Cardiac muscle cell (in vitro differentiated cells and primary cell): ENCODE measurements at regions not wholly inside any gene's neighbourhood (a gene's known extent, or its start where the extent isn't known, plus 50 kb on each side); places are given as distances from the start of the nearest gene placed in this dataset.
A peak's percentile ranks its signal among the peaks of the same experiment; 100 is the strongest.

Experiments
- DNase-seq, 2 donors: peaks; one replicate each; pipeline versions ENCODE4 v3.0.0 to v3.0.0-alpha.2; 2010 to 2017; ENCODE audit warnings: low read depth in 1 of 2, low spot score in 1 of 2
- H3K27ac ChIP-seq: fragments of 200-600 bp; sonication (generic); 2 replicates; pipeline ENCODE4 v1.5.1; 2016
- H3K27me3 ChIP-seq: fragments of 200-600 bp; sonication (generic); 2 replicates; pipeline ENCODE4 v1.6.0; 2016; ENCODE audit warnings: control low read depth
- H3K36me3 ChIP-seq: fragments of 200-600 bp; sonication (generic); 2 replicates; pipeline ENCODE4 v1.5.1; 2016; ENCODE audit warnings: control low read depth
- H3K4me1 ChIP-seq: fragments of 200-600 bp; sonication (generic); 2 replicates; pipeline ENCODE4 v1.8.1; 2017; ENCODE audit warnings: low read depth, mild to moderate bottlenecking, mixed run types
- H3K4me3 ChIP-seq: fragments of 200-600 bp; sonication (generic); 2 replicates; pipeline ENCODE4 v1.5.1; 2016; ENCODE audit warnings: mild to moderate bottlenecking
- H3K9me3 ChIP-seq: fragments of 200-600 bp; sonication (generic); 2 replicates; pipeline ENCODE4 v1.5.1; 2017; ENCODE audit warnings: low read depth, mild to moderate bottlenecking, control low read depth
- CTCF ChIP-seq: IDR thresholded peaks from 2 replicates; pipeline ENCODE4 v1.5.1; 2012; ENCODE audit warnings: low read depth, mild to moderate bottlenecking, low read length

- no peaks in the 10 kb centered on the region for H3K36me3 ChIP-seq
- H3K4me3 ChIP-seq: no peak overlapping the region
- TF ChIP-seq CTCF: no peak
- H3K9me3 ChIP-seq: no peaks in the 10 kb centered on the region
- no peak overlapping the region for H3K27ac ChIP-seq
- no peak for DNase-seq
- peaks cover 11% of the 10 kb centered on the region for H3K4me1 ChIP-seq
- no peaks in the 10 kb centered on the region for H3K27me3 ChIP-seq
Measured at GRCh38 chr7:404812-405488, 114.7 kb downstream of the PDGFA start.

- TF ChIP-seq CTCF: no peak
Measured at GRCh38 chr7:405489-406211, 114.0 kb downstream of the PDGFA start.

GRCh38 chr7:407721-408539 lies 111.7 kb downstream of the PDGFA start:
- TF ChIP-seq CTCF: no peak
- no peaks in the 10 kb centered on the region for H3K27me3 ChIP-seq
- H3K27ac ChIP-seq: no peak overlapping the region
- H3K4me1 ChIP-seq: peaks cover 11% of the 10 kb centered on the region
- no peaks in the 10 kb centered on the region for H3K36me3 ChIP-seq
- H3K4me3 ChIP-seq: no peak overlapping the region
- DNase-seq: no peak
- no peaks in the 10 kb centered on the region for H3K9me3 ChIP-seq

More at GRCh38 chr7:405489-406211, 114.0 kb downstream of the PDGFA start:
- Histone ChIP-seq H3K9me3 (no peaks in the 10 kb centered on the region), H3K4me3 (no peak overlapping the region), H3K27me3 (no peaks in the 10 kb centered on the region), H3K36me3 (no peaks in the 10 kb centered on the region), H3K4me1 (peaks cover 11% of the 10 kb centered on the region), H3K27ac (no peak overlapping the region)
- peak in 1 of 2 donors; percentile 22 for DNase-seq

- Histone ChIP-seq H3K27ac (no peak overlapping the region), H3K4me3 (no peak overlapping the region), H3K4me1 (peaks cover 11% of the 10 kb centered on the region), H3K27me3 (no peaks in the 10 kb centered on the region), H3K36me3 (no peaks in the 10 kb centered on the region), H3K9me3 (no peaks in the 10 kb centered on the region)
- TF ChIP-seq CTCF: no peak
- DNase-seq: no peak
Measured at GRCh38 chr7:408751-409311, 110.8 kb downstream of the PDGFA start.

GRCh38 chr7:409339-410281 lies 110.0 kb downstream of the PDGFA start:
- no peak overlapping the region for H3K4me3 ChIP-seq
- DNase-seq: no peak
- peaks cover 11% of the 10 kb centered on the region for H3K4me1 ChIP-seq
- no peaks in the 10 kb centered on the region for H3K36me3 ChIP-seq
- no peaks in the 10 kb centered on the region for H3K27me3 ChIP-seq
- H3K9me3 ChIP-seq: no peaks in the 10 kb centered on the region
- TF ChIP-seq CTCF: no peak
- no peak overlapping the region for H3K27ac ChIP-seq
